C4-2B (cell line): ENCODE measurements at regions not wholly inside any gene's neighbourhood (a gene's known extent, or its start where the extent isn't known, plus 50 kb on each side); places are given as distances from the start of the nearest gene placed in this dataset.
A peak's percentile ranks its signal among the peaks of the same experiment; 100 is the strongest.

Experiments
- H3K27ac ChIP-seq: fragments of 450-650 bp; 2 replicates; pipeline ENCODE4 v1.5.1; 2017
- CTCF ChIP-seq: fragments of 450-650 bp; conservative IDR thresholded peaks from 2 replicates; pipeline ENCODE4 v1.5.1; 2017; ENCODE audit warnings: mild to moderate bottlenecking
- ZFX ChIP-seq: fragments of 450-650 bp; IDR thresholded peaks from 2 replicates; pipeline ENCODE4 v1.6.1; 2017

- no peak overlapping the region for H3K27ac ChIP-seq
- TF ChIP-seq ZFX (no peak), CTCF (no peak)
These were observed 125.0 kb downstream of the BANF2 start for GRCh38 chr20:17824676-17825251.

GRCh38 chr20:17823409-17824144 is 123.8 kb downstream of the BANF2 start:
- no peak for TF ChIP-seq ZFX
- no peak for TF ChIP-seq CTCF

GRCh38 chr20:17822540-17823408 is 123.0 kb downstream of the BANF2 start:
- peak overlapping the region; percentile 50 for H3K27ac ChIP-seq
- TF ChIP-seq ZFX: 0 out of 2 replicates have a peak, but pooled peaks have one; percentile 1
- TF ChIP-seq CTCF: no peak

More at GRCh38 chr20:17823409-17824144, 123.8 kb downstream of the BANF2 start:
- H3K27ac ChIP-seq: no peak overlapping the region

GRCh38 chr20:17822039-17822438 is 122.3 kb downstream of the BANF2 start:
- TF ChIP-seq CTCF (no peak), ZFX (peak; percentile 50; the same call in 1 of the 2 replicates)
- peak overlapping the region; percentile 50 for H3K27ac ChIP-seq

- peak overlapping the region; percentile 50 for H3K27ac ChIP-seq
These were observed 121.8 kb downstream of the BANF2 start for GRCh38 chr20:17821606-17822005.

- H3K27ac ChIP-seq: no peak overlapping the region
- TF ChIP-seq ZFX (no peak), CTCF (no peak)
These were observed 119.8 kb downstream of the BANF2 start for GRCh38 chr20:17819395-17820093.

- TF ChIP-seq CTCF (no peak), ZFX (no peak)
These were observed 118.4 kb downstream of the BANF2 start for GRCh38 chr20:17818187-17818586.

More at GRCh38 chr20:17818187-17818586, 118.4 kb downstream of the BANF2 start:
- no peak overlapping the region for H3K27ac ChIP-seq
